Natural killer cell treated with Interleukin-12 subunit alpha and Interleukin-12 subunit beta and Interleukin-15 and Interleukin-18, amount 100 ng/mL, for 72 hours (primary cell): ENCODE measurements at regions not wholly inside any gene's neighbourhood (a gene's known extent, or its start where the extent isn't known, plus 50 kb on each side); places are given as distances from the start of the nearest gene placed in this dataset.
"Not testable (repeated sequence)": the region's sequence is repeated elsewhere in the genome, so short reads cannot be mapped to it uniquely, and the experiment has no call there.

ENCODE experiments used
- ATAC-seq, 2 donors: fragments of 150-1000 bp; cut with Tn5 transposase in 1 of 2; sonication (Bioruptor Pico), chemical (Tn5 transposase) in 1 of 2; 2 replicates each; pipeline ENCODE4 v1.10.0; 2021
- DNase-seq: peaks from one replicate; pipeline ENCODE4 v3.0.0; 2022; ENCODE audit warnings: low spot score
- H3K27ac Mint-ChIP-seq, 2 donors: 1 replicate in 1 of 2; 2 replicates in 1 of 2; pipeline ENCODE4 v1.8.0; 2022; ENCODE audit warnings: mixed read lengths in 2 of 2, mild to moderate bottlenecking in 1 of 2, moderate library complexity in 1 of 2
- H3K27me3 Mint-ChIP-seq, 2 donors: 1 replicate in 1 of 2; 2 replicates in 1 of 2; pipeline ENCODE4 v1.8.0; 2022; ENCODE audit warnings: mixed read lengths in 2 of 2
- H3K36me3 Mint-ChIP-seq: one replicate; pipeline ENCODE4 v1.8.0; 2022; ENCODE audit warnings: mixed read lengths
- H3K4me1 Mint-ChIP-seq, 2 donors: 1 replicate in 1 of 2; 2 replicates in 1 of 2; pipeline ENCODE4 v1.8.0; 2022; ENCODE audit warnings: low read depth in 2 of 2, mixed read lengths in 2 of 2, mild to moderate bottlenecking in 1 of 2
- H3K4me3 Mint-ChIP-seq: one replicate; pipeline ENCODE4 v1.8.0; 2022; ENCODE audit warnings: mixed read lengths
- H3K9me3 Mint-ChIP-seq: 2 replicates; pipeline ENCODE4 v1.8.0; 2022; ENCODE audit warnings: mixed read lengths

- H3K9me3 Mint-ChIP-seq: peaks cover 11% of the 10 kb centered on the region
- not testable (repeated sequence) for H3K36me3 Mint-ChIP-seq, ATAC-seq, DNase-seq, H3K27me3 Mint-ChIP-seq, H3K27ac Mint-ChIP-seq, H3K4me3 Mint-ChIP-seq, H3K4me1 Mint-ChIP-seq
These were observed 73.7 kb upstream of the FOLH1 start for GRCh38 chr11:49282125-49282524.

GRCh38 chr11:49277951-49278350, 69.5 kb upstream of the FOLH1 start:
- peaks cover 12% of the 10 kb centered on the region for H3K9me3 Mint-ChIP-seq
- not testable (repeated sequence) for H3K4me1 Mint-ChIP-seq, H3K27ac Mint-ChIP-seq, ATAC-seq, H3K4me3 Mint-ChIP-seq, H3K36me3 Mint-ChIP-seq, H3K27me3 Mint-ChIP-seq, DNase-seq
